Lower leg skin (tissue), 3 donors: ENCODE measurements at regions not wholly inside any gene's neighbourhood (a gene's known extent, or its start where the extent isn't known, plus 50 kb on each side); places are given as distances from the start of the nearest gene placed in this dataset.

Experiments
- POLR2A ChIP-seq, 2 donors: fragments of 450-650 bp; IDR thresholded peaks; one replicate each; pipeline ENCODE4 v1.6.1; 2016 to 2017; ENCODE audit warnings: antibody characterized with exemption in 2 of 2, mild to moderate bottlenecking in 1 of 2, moderate library complexity in 1 of 2
- TF ChIP-seq, protein P1 (sequence below), 3 donors: fragments of 450-650 bp; IDR thresholded peaks; one replicate each; pipeline ENCODE4 v1.5.1; 2016; ENCODE audit warnings: antibody characterized with exemption in 3 of 3, mild to moderate bottlenecking in 3 of 3, moderate library complexity in 2 of 3

DNA sequence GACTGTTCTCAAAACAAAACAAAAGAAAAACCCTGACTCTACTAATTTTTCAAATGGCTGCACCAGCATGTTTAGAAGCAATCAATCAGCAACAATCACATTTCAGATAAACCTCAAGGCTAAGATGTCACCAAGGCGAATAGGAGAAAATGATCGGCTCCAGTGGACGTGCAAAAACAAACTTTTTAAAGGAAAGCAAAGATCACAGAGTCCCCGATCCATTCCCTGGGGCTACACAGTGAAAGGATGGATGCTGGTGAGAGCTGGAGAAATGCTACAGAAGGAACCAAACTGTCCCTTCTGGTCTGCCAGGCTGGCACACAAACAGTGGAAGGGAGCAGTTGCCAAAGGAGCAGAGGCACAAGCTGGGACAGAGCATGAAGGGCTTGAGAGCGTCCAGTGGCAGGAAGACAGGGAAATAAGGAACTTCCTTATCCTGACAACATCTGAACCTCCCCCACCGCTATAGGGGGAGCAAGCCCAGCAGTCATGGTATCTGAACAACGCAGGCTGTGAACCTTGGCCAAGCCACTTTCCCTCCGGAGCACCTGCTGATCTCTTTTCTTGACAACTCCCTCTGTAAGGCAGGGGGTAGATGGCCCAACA lies 73.7 kb upstream of the HIVEP1 start:
- TF ChIP-seq POLR2A (IDR thresholded peaks at IDR 0.05), result no peak
- TF ChIP-seq, protein P1, sequence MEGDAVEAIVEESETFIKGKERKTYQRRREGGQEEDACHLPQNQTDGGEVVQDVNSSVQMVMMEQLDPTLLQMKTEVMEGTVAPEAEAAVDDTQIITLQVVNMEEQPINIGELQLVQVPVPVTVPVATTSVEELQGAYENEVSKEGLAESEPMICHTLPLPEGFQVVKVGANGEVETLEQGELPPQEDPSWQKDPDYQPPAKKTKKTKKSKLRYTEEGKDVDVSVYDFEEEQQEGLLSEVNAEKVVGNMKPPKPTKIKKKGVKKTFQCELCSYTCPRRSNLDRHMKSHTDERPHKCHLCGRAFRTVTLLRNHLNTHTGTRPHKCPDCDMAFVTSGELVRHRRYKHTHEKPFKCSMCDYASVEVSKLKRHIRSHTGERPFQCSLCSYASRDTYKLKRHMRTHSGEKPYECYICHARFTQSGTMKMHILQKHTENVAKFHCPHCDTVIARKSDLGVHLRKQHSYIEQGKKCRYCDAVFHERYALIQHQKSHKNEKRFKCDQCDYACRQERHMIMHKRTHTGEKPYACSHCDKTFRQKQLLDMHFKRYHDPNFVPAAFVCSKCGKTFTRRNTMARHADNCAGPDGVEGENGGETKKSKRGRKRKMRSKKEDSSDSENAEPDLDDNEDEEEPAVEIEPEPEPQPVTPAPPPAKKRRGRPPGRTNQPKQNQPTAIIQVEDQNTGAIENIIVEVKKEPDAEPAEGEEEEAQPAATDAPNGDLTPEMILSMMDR (IDR thresholded peaks at IDR 0.05), result no peak
